HG02973 (cell line): ENCODE measurements at regions not wholly inside any gene's neighbourhood (a gene's known extent, or its start where the extent isn't known, plus 50 kb on each side); places are given as distances from the start of the nearest gene placed in this dataset.

Experiments used
- ATAC-seq: cut with Tn5 transposase; IDR thresholded peaks from one replicate; pipeline ENCODE4 v1.9.1; 2021; ENCODE audit warnings: moderate library complexity; ENCODE audit not compliant: unreplicated experiment

GRCh38 chr3:109532257-109533216, 195.2 kb upstream of the DPPA4 start:
- ATAC-seq: no peak

DNA sequence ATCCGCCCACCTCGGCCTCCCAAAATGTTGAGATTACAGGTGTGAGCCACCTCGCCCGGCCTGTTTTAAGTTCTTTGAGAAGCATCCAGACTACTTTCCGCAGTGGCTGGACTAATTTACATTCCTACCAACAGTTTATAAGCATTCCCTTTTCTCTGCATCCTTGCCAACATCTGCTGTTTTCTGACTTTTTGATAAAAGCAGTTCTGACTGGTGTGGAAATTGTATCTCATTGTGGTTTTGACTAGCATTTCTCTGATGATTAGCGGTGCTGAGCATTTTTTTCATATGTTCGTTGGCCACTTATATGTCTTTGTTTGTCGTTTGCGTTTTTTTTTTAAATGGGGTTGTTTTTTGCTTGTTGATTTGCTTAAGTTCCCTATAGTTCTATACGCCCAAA, 208.4 kb upstream of the DPPA4 start:
- ATAC-seq: no peak

DNA sequence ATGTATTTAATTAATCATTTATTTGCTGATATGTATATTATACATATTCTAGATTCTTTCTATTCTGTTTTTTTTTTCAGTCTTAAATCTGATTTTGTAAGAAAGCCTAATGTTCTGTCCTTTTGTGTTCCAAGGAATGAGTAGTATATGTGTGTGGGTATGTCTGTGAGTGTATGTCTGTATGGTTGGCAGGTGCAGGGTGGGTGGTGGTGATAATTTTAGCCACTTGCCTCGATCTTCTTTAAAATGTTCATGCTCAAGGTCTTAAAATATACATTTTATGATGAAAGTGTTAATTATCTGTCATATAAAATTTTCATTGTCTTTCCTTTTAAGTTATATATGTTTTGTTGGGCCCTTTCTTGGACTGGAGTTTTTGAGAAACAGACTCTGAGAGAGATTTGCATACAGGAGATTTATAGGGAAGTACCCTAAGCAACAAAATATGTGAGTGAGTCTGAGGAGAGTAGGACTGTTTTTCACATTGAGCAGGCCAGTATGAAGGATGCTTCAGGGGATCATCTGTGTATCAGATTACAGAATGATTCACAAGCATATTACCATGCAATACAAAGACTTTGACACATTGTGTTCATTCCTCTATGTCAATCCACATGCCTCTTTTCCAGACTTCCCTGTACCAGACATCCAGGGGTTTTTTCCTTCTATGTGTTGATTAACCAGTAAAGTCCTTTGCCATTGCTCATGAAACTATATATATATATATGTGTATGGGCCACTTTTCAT, 211.0 kb upstream of the DPPA4 start:
- ATAC-seq: no peak

DNA sequence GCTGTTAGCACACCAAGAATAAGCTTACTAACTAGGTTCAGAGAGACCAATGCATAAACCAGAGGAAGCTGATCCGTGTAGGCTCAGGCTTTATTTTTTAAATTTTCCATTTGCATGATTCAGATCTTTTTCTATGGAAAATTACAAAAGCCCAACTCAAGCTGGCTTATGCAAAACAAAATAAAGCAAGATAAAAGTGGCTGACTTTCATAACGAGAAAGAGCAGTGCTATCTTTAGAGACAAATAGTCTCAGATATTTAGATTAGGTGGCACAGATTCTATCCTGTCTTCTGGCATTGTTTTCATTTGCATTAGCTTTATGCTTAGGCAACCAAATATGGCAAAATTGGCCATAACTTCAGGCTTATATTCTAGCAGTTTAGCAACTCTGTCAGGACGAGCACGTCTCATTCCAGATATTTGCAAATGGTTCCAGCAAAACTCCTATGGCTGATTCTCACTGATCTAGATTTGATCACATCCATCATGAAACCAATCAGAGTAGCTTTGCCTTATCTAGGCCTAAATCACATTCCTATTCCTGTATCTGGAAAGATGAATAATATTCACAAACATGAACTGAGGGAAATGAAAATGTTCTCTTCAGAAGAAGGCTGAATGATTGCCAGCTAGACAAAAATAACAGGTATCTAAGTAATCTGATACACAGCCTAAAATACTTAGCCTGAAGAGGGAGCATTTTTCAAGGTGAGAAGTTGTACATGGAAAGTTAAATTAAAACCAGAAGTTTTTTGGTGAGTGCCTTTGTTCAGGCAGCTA, 216.4 kb upstream of the DPPA4 start:
- ATAC-seq: no peak

- ATAC-seq: no peak
Observed at GRCh38 chr3:109559389-109559788, 222.0 kb upstream of the DPPA4 start.

- no peak for ATAC-seq
Observed at GRCh38 chr3:109563149-109563548, 225.8 kb upstream of the DPPA4 start.

DNA sequence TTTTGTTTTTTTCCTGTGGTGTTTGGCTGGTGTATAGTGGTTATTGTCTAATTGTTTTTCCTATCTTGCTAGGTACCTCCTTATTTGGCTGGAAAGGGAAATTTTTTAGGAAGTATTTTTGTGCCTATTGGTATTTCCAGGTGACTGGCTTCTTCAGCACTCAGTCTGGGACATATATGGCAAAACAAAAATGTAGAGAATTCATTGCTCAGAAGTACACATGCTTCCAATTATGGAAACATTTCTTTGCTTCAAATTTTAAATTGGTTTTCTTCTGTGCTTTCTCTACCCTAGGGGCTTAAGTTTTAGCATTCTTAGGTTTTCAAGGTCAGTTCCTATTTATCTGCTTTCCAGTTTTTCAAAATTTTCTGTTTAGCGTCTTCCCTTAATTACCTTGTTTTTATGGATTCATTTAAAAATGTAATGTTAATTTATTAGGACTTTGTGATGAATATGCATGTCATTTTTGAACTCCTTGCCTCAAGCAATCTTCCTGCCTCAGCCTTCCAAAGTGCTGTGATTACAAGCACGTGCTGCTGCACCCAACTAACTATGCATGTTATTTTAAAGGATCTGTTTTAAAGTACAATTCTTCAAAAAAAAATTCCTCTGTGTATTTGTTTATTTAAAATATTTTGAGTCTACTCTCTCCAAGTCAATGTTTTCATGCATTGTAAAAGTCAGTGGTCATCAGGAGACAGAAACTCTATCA, 231.9 kb upstream of the DPPA4 start:
- ATAC-seq: no peak

- ATAC-seq: no peak
Observed at GRCh38 chr3:109570408-109570807, 233.1 kb upstream of the DPPA4 start.

DNA sequence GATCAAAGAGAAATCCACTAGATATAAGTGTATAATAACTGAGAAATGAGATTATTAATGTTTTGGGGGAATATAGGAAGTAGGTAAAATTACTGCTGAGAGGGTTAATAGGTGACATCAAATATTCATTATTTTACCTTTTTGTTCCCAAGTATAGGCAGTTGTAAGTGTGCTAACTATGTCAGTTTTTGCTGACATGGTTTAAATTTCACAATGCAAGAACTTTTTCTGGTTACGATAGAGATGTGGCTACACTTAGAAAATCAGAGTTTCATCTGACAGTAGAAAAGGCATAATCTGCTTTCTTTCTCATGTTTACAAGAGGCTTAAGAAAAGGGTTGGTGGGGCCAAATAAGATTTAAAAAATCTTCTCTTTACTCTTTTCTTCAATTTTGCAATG, 235.0 kb upstream of the DPPA4 start:
- ATAC-seq: no peak

GRCh38 chr3:109596991-109597390, 259.6 kb upstream of the DPPA4 start:
- ATAC-seq: no peak

- no peak for ATAC-seq
Observed at GRCh38 chr3:109597444-109597843, 260.1 kb upstream of the DPPA4 start.

DNA sequence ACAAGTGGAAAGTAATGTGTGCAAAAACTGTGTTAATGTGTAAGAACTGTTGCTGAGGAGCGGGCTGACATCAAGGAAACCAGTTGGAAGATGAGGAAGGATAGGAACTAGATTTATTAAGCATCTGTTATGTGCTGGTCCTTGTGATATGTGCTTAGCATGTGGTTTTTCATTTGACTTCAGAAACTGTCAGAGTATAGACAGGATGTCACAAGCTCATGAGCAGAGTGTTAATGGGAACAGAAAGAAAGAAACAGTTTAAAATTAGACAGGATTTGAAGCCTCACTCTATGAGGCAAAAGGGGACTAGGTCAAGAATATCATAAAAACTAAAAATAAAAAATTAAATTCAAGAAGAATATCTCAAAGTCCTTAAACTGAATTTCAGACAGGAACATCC, 270.6 kb upstream of the DPPA4 start:
- ATAC-seq: no peak

DNA sequence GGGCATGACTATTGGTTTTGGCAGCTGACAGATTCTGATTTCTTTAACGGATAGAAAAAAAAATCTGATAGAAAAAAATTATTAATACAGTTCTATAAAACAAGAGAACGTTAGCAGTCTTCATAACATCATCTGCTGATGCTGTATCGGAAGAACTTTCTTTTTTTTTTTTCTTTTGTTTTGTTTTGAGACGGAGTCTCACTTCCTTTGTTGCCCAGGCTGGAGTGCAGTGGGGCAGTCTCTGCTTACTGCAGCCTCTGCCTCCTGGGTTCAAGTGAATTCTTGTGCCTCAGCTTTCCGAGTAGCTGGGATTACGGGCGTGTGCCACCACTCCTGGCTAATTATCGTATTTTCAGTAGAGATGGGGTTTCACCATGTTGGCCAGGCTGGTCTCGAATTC, 271.2 kb upstream of the DPPA4 start:
- no peak for ATAC-seq

DNA sequence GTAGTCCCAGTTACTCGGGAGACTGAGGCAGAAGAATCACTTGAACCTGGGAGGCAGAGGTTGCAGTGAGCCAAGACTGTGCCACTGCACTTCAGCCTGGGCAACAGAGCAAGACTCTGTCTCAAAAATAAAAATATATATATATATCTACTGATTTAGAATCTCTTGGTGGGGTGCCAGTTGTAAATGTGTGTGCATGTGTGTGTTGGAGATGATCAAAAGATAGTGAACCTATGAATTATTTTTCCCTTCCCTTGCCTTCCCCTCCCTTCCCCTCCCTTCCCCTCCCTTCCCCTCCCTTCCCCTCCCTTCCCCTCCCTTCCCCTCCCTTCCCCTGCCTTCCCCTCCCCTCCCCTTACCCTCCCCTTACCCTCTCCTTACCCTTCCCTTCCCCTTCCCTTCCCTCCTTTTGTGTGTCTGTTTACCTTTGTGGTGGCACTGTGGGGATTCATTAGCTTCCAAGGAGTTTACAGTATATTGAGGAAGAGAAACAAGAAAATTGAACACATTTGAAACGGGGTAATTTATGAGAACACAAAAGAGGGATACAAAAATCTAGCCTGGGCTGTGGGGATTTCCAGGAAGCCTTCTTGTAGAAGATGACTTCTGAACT, 281.5 kb upstream of the DPPA4 start:
- ATAC-seq: no peak

DNA sequence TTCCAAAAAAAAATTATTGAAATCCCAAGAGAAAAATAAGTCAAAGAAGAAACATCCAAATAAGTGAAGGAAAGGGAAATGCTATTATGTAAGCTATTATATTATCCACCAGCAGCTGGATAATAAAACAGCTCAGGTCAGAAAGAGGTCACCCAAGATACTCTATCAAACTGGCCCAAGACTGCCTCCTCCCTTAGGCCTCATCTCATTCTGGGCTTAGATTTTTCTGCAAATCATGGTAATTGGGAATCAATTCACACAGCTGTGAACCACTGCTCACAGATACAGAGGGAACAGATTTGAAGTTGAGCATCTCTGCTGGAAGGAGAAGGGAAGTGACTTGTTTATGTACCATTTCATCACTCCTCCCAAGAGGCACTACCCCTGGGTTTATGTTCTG, 294.6 kb upstream of the DPPA4 start:
- ATAC-seq: no peak

- ATAC-seq: no peak
Observed at GRCh38 chr3:109640146-109640652, 302.9 kb upstream of the DPPA4 start.

DNA sequence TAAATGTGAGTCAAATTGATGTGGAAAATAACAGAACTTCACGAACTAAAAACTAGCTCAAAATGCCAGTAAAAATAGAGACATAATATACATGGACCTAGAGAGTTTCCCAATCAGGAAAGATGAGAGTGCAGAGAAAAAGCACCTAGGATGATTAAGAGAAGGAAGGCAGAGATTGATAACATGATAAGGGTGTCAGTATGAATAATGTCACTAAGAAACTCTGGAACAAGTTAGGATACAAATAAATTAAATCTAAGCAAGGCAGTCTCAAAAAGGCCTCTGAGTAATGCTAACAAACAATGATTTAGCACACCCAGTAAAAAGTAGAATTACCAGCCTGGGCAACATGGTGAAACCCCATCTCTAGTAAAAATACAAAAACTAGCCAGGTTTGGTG, 304.7 kb upstream of the DPPA4 start:
- ATAC-seq: no peak

DNA sequence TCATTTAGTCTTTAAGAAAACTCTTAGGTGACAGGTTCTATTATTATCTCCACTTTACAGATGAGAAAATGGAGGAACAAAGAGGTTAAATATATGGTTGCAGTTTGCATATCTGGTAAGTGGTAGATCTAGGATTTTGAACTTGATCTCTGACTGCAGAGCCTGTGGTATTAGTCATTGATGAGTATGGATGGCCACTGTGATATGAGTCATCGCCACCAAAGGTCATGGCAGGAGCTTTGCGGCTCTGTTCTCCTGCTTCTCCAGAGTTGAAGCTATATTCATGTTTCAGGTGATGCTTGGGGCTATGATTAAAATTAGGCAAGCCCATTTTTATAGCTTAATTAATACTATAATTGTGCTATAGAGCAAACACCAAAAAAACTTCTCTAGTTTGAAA, 306.2 kb upstream of the DPPA4 start:
- no peak for ATAC-seq

DNA sequence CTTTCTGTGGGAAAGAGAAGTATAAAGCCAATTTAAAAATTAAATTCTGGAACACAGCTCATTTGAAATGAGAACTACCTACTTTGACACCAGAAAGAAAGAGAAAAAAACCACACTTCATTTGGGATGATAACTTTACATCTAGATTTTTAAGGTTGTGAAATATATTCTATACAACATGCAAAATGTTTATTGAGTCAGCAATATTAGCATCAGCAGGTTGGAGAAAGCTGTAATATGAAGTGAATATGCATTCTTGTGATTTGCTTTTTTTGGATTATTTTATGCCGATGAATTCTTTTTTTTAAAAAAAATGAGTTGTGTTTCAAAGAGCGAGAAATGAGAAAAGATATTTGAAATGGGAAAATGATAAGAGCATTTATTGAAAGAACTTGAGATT, 307.0 kb upstream of the DPPA4 start:
- no peak for ATAC-seq

- ATAC-seq: no peak
Observed at GRCh38 chr3:109644746-109645145, 307.4 kb upstream of the DPPA4 start.
